ENCODE measurements at regions not wholly inside any gene's neighbourhood (a gene's known extent, or its start where the extent isn't known, plus 50 kb on each side); places are given as distances from the start of the nearest gene placed in this dataset.
A peak's percentile ranks its signal among the peaks of the same experiment; 100 is the strongest.
"Not testable (repeated sequence)": the region's sequence is repeated elsewhere in the genome, so short reads cannot be mapped to it uniquely, and the experiment has no call there.

GRCh38 chr3:102687851-102688555 is 253.2 kb downstream of the ZPLD1 start:
- no peak for DNase-seq

GRCh38 chr3:102688556-102688930 is 253.7 kb downstream of the ZPLD1 start:
- no peak for DNase-seq

- no peak for DNase-seq
Observed at GRCh38 chr3:102691507-102691906, 256.7 kb downstream of the ZPLD1 start.

GRCh38 chr3:102699104-102699818 is 264.4 kb downstream of the ZPLD1 start:
- no peak for DNase-seq

GRCh38 chr3:102699819-102700140 is 265.0 kb downstream of the ZPLD1 start:
- no peak for DNase-seq

GRCh38 chr3:102712896-102713295 is 278.1 kb downstream of the ZPLD1 start:
- DNase-seq: no peak

GRCh38 chr3:102714567-102714966 is 279.8 kb downstream of the ZPLD1 start:
- peak; percentile 14 for DNase-seq

GRCh38 chr3:102715030-102715697 is 280.3 kb downstream of the ZPLD1 start:
- DNase-seq: peak; percentile 54

GRCh38 chr3:102718651-102719050 is 283.8 kb downstream of the ZPLD1 start:
- peak; percentile 47 for DNase-seq

GRCh38 chr3:102722317-102722716 is 287.5 kb downstream of the ZPLD1 start:
- no peak for DNase-seq

- DNase-seq: peak; percentile 45
Observed at GRCh38 chr3:102727340-102727739, 292.5 kb downstream of the ZPLD1 start.

- not testable (repeated sequence) for DNase-seq
Observed at GRCh38 chr3:102732581-102732980, 297.8 kb downstream of the ZPLD1 start.

- peak; percentile 78 for DNase-seq
Observed at GRCh38 chr3:102733791-102734563, 299.2 kb downstream of the ZPLD1 start.

GRCh38 chr3:102735311-102735710 is 300.5 kb downstream of the ZPLD1 start:
- DNase-seq: no peak

- no peak for DNase-seq
Observed at GRCh38 chr3:102736288-102736974, 301.6 kb downstream of the ZPLD1 start.

- DNase-seq: no peak
Observed at GRCh38 chr3:102736975-102737304, 302.1 kb downstream of the ZPLD1 start.

GRCh38 chr3:102737353-102737752 is 302.5 kb downstream of the ZPLD1 start:
- no peak for DNase-seq

GRCh38 chr3:102741105-102741504 is 306.3 kb downstream of the ZPLD1 start:
- no peak for DNase-seq

GRCh38 chr3:102741694-102742093 is 306.9 kb downstream of the ZPLD1 start:
- DNase-seq: no peak

- DNase-seq: no peak
Observed at GRCh38 chr3:102745881-102746280, 311.1 kb downstream of the ZPLD1 start.

- DNase-seq: no peak
Observed at GRCh38 chr3:102747611-102748010, 312.8 kb downstream of the ZPLD1 start.

- no peak for DNase-seq
Observed at GRCh38 chr3:102748646-102749045, 313.8 kb downstream of the ZPLD1 start.

- no peak for DNase-seq
Observed at GRCh38 chr3:102750322-102750721, 315.5 kb downstream of the ZPLD1 start.
